Stimulated activated CD4-positive, alpha-beta T cell treated with anti-CD3 and anti-CD28 coated beads, Interleukin-1b, Interleukin-23, amount 100 ng/mL, for 4 hours (primary cell): ENCODE measurements at regions not wholly inside any gene's neighbourhood (a gene's known extent, or its start where the extent isn't known, plus 50 kb on each side); places are given as distances from the start of the nearest gene placed in this dataset.

Experiments
- DNase-seq, 2 donors: peaks; one replicate each; pipeline ENCODE4 v3.0.0-alpha.2; 2020; ENCODE audit warnings: low read depth in 2 of 2

- no peak for DNase-seq
Observed at GRCh38 chr4:129883996-129884395, 788.0 kb downstream of the C4orf33 start.

GRCh38 chr4:129897111-129897510 lies 801.2 kb downstream of the C4orf33 start:
- no peak for DNase-seq

GRCh38 chr4:129899849-129900248 lies 803.9 kb downstream of the C4orf33 start:
- no peak for DNase-seq

GRCh38 chr4:129900430-129900953 lies 804.5 kb downstream of the C4orf33 start:
- no peak for DNase-seq

GRCh38 chr4:129901205-129901604 lies 805.3 kb downstream of the C4orf33 start:
- DNase-seq = no peak

GRCh38 chr4:129903861-129904260 lies 807.9 kb downstream of the C4orf33 start:
- DNase-seq = no peak

- DNase-seq = no peak
Observed at GRCh38 chr4:129905256-129905655, 809.3 kb downstream of the C4orf33 start.

- no peak for DNase-seq
Observed at GRCh38 chr4:129908117-129908516, 812.2 kb downstream of the C4orf33 start.

GRCh38 chr4:129916991-129917390 lies 821.0 kb downstream of the C4orf33 start:
- no peak for DNase-seq

- DNase-seq = no peak
Observed at GRCh38 chr4:129917651-129918050, 821.7 kb downstream of the C4orf33 start.

GRCh38 chr4:129926936-129927335 lies 831.0 kb downstream of the C4orf33 start:
- no peak for DNase-seq

GRCh38 chr4:129929052-129929451 lies 833.1 kb downstream of the C4orf33 start:
- DNase-seq = no peak

- DNase-seq = no peak
Observed at GRCh38 chr4:129929984-129930383, 834.0 kb downstream of the C4orf33 start.

- no peak for DNase-seq
Observed at GRCh38 chr4:129950217-129950616, 854.3 kb downstream of the C4orf33 start.

GRCh38 chr4:129966175-129966574 lies 870.2 kb downstream of the C4orf33 start:
- no peak for DNase-seq

- no peak for DNase-seq
Observed at GRCh38 chr4:129968366-129968765, 872.4 kb downstream of the C4orf33 start.

GRCh38 chr4:129968778-129969177 lies 872.8 kb downstream of the C4orf33 start:
- DNase-seq = no peak

- no peak for DNase-seq
Observed at GRCh38 chr4:129970801-129971200, 874.8 kb downstream of the C4orf33 start.

- DNase-seq = no peak
Observed at GRCh38 chr4:129971419-129971818, 875.5 kb downstream of the C4orf33 start.

- no peak for DNase-seq
Observed at GRCh38 chr4:129972257-129972656, 876.3 kb downstream of the C4orf33 start.

- no peak for DNase-seq
Observed at GRCh38 chr4:129974730-129975129, 878.8 kb downstream of the C4orf33 start.

GRCh38 chr4:129978315-129978714 lies 882.4 kb downstream of the C4orf33 start:
- no peak for DNase-seq

GRCh38 chr4:129988957-129989356 lies 893.0 kb downstream of the C4orf33 start:
- DNase-seq = no peak

- no peak for DNase-seq
Observed at GRCh38 chr4:129994715-129995114, 898.8 kb downstream of the C4orf33 start.
